HEK293T (cell line): ENCODE measurements at regions not wholly inside any gene's neighbourhood (a gene's known extent, or its start where the extent isn't known, plus 50 kb on each side); places are given as distances from the start of the nearest gene placed in this dataset.

Experiments
- BHLHE40 ChIP-seq: fragments of 450-650 bp; IDR thresholded peaks from 2 replicates; pipeline ENCODE4 v1.6.1; 2016; ENCODE audit warnings: mild to moderate bottlenecking, moderate library complexity, borderline replicate concordance
- CTBP1 ChIP-seq: fragments of 450-650 bp; IDR thresholded peaks from 2 replicates; pipeline ENCODE4 v1.6.1; 2016; ENCODE audit warnings: borderline replicate concordance
- ELF4 ChIP-seq: fragments of 450-650 bp; IDR thresholded peaks from 2 replicates; pipeline ENCODE4 v1.6.1; 2017; ENCODE audit warnings: antibody characterized with exemption
- FOXM1 ChIP-seq: fragments of 450-650 bp; IDR thresholded peaks from 2 replicates; pipeline ENCODE4 v1.6.1; 2017; ENCODE audit warnings: mild to moderate bottlenecking, borderline replicate concordance
- L3MBTL2 ChIP-seq: fragments of 450-650 bp; conservative IDR thresholded peaks from 2 replicates; pipeline ENCODE4 v1.6.1; 2016; ENCODE audit warnings: mild to moderate bottlenecking
- LEF1 ChIP-seq: fragments of 450-650 bp; IDR thresholded peaks from 2 replicates; pipeline ENCODE4 v1.6.1; 2017; ENCODE audit warnings: mild to moderate bottlenecking, borderline replicate concordance
- NFRKB ChIP-seq: fragments of 450-650 bp; IDR thresholded peaks from 2 replicates; pipeline ENCODE4 v1.6.1; 2016; ENCODE audit warnings: mild to moderate bottlenecking, moderate library complexity
- PKNOX1 ChIP-seq: fragments of 450-650 bp; IDR thresholded peaks from 2 replicates; pipeline ENCODE4 v1.6.1; 2016
- SP1 ChIP-seq: fragments of 450-650 bp; IDR thresholded peaks from 2 replicates; pipeline ENCODE4 v1.6.1; 2017
- SUZ12 ChIP-seq: fragments of 450-650 bp; IDR thresholded peaks from 2 replicates; pipeline ENCODE4 v1.6.1; 2016; ENCODE audit warnings: mild to moderate bottlenecking

- no peak for TF ChIP-seq SUZ12
- no peak for TF ChIP-seq L3MBTL2
- TF ChIP-seq BHLHE40: no peak
- TF ChIP-seq FOXM1: no peak
- no peak for TF ChIP-seq PKNOX1
- no peak for TF ChIP-seq ELF4
- TF ChIP-seq LEF1: no peak
- TF ChIP-seq NFRKB: no peak
- TF ChIP-seq SP1: no peak
- TF ChIP-seq CTBP1: no peak
These were observed 64.2 kb upstream of the SELENOP start for GRCh38 chr5:42875785-42876374.
